Upper lobe of left lung (tissue), 6 donors: ENCODE measurements at regions not wholly inside any gene's neighbourhood (a gene's known extent, or its start where the extent isn't known, plus 50 kb on each side); places are given as distances from the start of the nearest gene placed in this dataset.

Experiments
- ATAC-seq, 2 donors: fragments of 200-7000 bp; cut with Tn5 transposase; one replicate each; pipeline ENCODE4 v1.9.1; 2022; ENCODE audit warnings: mild to moderate bottlenecking in 2 of 2, moderate library complexity in 2 of 2; ENCODE audit not compliant: low FRiP score in 2 of 2
- DNase-seq, 2 donors: peaks; one replicate each; pipeline ENCODE4 v3.0.0-alpha.2; 2019 to 2020
- H3K27ac ChIP-seq, 4 donors: fragments of 200-600 bp; sonication (generic); one replicate each; pipeline ENCODE4 v1.5.1; 2016 to 2019
- H3K27me3 ChIP-seq, 4 donors: fragments of 200-600 bp; sonication (generic); one replicate each; pipeline ENCODE4 v1.5.1; 2017 to 2019
- H3K36me3 ChIP-seq, 4 donors: fragments of 200-600 bp; sonication (generic); one replicate each; pipeline ENCODE4 v1.5.1; 2016 to 2019
- H3K4me1 ChIP-seq, 4 donors: fragments of 200-600 bp; sonication (generic); one replicate each; pipeline ENCODE4 v1.5.1; 2018 to 2019
- H3K4me3 ChIP-seq, 4 donors: fragments of 200-600 bp; sonication (generic); one replicate each; pipeline ENCODE4 v1.5.1; 2017 to 2019; ENCODE audit warnings: mild to moderate bottlenecking in 2 of 4, moderate library complexity in 1 of 4
- H3K9me3 ChIP-seq, 4 donors: fragments of 200-600 bp; sonication (generic); one replicate each; pipeline ENCODE4 v1.5.1; 2018 to 2019
- EP300 ChIP-seq, 4 donors: sonication (generic); formaldehyde crosslinking; IDR thresholded peaks; one replicate each; pipeline ENCODE4 v1.5.1; 2017; ENCODE audit warnings: antibody characterized with exemption in 4 of 4, control low read depth in 2 of 4
- POLR2A ChIP-seq, 4 donors: fragments of 450-650 bp; IDR thresholded peaks; one replicate each; pipeline ENCODE4 v1.5.1; 2016 to 2017; ENCODE audit warnings: antibody characterized with exemption in 4 of 4, mild to moderate bottlenecking in 2 of 4
- POLR2AphosphoS5 ChIP-seq, 2 donors: sonication (generic); formaldehyde crosslinking; IDR thresholded peaks; one replicate each; pipeline ENCODE4 v1.5.1; 2017; ENCODE audit warnings: antibody characterized with exemption in 2 of 2
- WGBS, 2 donors: methylation state at CpG; one replicate each; pipeline ENCODE4 v1.1.5; 2017 to 2018; 5-methylcytosine and 5-hydroxymethylcytosine counted together
- TF ChIP-seq, protein P1 (sequence below), 6 experiments: fragments of 450-650 bp in 4 of 6; fragments of 200-600 bp in 2 of 6; sonication (generic) in 2 of 6; IDR thresholded peaks; one replicate each; pipeline ENCODE4 v1.5.1; 2016 to 2019; ENCODE audit warnings: antibody characterized with exemption in 6 of 6
- donor health status: DM: no; HTN: no; CAD: no; lungs with moderate emphysema.
- donor health status: DM: no; HTN: yes; CAD: no; lungs with severe emphysema.

DNA sequence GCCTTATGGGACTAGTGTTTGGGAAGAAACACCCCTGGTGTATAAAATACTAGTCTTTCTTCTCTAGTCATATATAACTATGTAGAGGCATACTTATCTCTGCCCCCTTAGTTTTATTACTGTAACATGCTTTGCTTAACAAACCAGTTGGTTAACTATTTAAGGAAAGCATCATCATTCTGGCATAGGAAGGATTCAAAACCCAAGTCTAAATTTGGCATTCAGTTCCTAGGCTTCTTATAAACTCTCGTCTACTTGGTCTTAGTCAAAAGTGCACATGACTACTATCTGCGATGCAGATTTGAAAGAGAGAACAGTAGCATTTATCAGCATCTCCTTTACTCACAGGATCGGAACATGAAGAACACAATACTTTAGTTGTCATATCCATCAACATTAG, 111.3 kb downstream of the MFAP3L start:
- WGBS, 2 donors: 92 to 95% methylated on average over 3 of the region's 3 CpGs

DNA sequence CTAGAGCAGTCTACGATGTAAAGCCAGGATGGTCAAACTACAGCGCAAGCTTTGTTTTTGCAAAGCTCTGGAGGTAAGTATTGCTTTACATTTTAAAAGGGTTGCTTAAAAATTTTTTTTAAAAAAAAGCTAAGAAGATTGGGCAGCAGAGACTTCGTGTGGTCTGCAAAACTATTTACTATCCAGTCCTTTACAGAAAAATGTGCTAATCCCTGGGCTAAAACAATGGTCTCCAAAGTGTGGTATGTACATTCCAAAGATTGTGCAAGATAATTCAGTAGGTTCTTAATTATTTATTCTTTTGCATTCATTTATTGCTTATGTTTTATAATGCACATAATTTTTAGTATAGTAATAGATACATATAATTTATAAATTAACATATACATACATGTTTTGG, 113.2 kb downstream of the MFAP3L start:
- 78 to 85% methylated on average over 3 of the region's 3 CpGs for WGBS, 2 donors
- TF ChIP-seq EP300 (IDR thresholded peaks at IDR 0.05) (no peak), POLR2AphosphoS5 (IDR thresholded peaks at IDR 0.05) (no peak), POLR2A (IDR thresholded peaks at IDR 0.05) (no peak)
- TF ChIP-seq, protein P1, sequence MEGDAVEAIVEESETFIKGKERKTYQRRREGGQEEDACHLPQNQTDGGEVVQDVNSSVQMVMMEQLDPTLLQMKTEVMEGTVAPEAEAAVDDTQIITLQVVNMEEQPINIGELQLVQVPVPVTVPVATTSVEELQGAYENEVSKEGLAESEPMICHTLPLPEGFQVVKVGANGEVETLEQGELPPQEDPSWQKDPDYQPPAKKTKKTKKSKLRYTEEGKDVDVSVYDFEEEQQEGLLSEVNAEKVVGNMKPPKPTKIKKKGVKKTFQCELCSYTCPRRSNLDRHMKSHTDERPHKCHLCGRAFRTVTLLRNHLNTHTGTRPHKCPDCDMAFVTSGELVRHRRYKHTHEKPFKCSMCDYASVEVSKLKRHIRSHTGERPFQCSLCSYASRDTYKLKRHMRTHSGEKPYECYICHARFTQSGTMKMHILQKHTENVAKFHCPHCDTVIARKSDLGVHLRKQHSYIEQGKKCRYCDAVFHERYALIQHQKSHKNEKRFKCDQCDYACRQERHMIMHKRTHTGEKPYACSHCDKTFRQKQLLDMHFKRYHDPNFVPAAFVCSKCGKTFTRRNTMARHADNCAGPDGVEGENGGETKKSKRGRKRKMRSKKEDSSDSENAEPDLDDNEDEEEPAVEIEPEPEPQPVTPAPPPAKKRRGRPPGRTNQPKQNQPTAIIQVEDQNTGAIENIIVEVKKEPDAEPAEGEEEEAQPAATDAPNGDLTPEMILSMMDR (IDR thresholded peaks at IDR 0.05): no peak
- Histone ChIP-seq H3K4me1 (no peaks in the 10 kb centered on the region), H3K4me3 (no peak overlapping the region), H3K36me3 (no peaks in the 10 kb centered on the region), H3K27me3 (no peaks in the 10 kb centered on the region), H3K9me3 (peaks cover 0 to 16% (median 4%) of the 10 kb centered on the region in 4 donors), H3K27ac (no peak overlapping the region)
- DNase-seq (no peak), ATAC-seq (no peak)

More for the DNA sequence above, 111.3 kb downstream of the MFAP3L start:
- no peaks in the 10 kb centered on the region for H3K36me3 ChIP-seq
- H3K27me3 ChIP-seq: no peaks in the 10 kb centered on the region
- no peak for ATAC-seq
- no peak for TF ChIP-seq POLR2AphosphoS5 (IDR thresholded peaks at IDR 0.05)
- TF ChIP-seq POLR2A (IDR thresholded peaks at IDR 0.05): no peak
- TF ChIP-seq EP300 (IDR thresholded peaks at IDR 0.05): no peak
- TF ChIP-seq, protein P1 (IDR thresholded peaks at IDR 0.05): no peak
- no peaks in the 10 kb centered on the region for H3K4me1 ChIP-seq
- no peak for DNase-seq
- no peak overlapping the region for H3K27ac ChIP-seq
- no peak overlapping the region for H3K4me3 ChIP-seq
- H3K9me3 ChIP-seq: peaks cover 0 to 16% (median 4%) of the 10 kb centered on the region in 4 donors

DNA sequence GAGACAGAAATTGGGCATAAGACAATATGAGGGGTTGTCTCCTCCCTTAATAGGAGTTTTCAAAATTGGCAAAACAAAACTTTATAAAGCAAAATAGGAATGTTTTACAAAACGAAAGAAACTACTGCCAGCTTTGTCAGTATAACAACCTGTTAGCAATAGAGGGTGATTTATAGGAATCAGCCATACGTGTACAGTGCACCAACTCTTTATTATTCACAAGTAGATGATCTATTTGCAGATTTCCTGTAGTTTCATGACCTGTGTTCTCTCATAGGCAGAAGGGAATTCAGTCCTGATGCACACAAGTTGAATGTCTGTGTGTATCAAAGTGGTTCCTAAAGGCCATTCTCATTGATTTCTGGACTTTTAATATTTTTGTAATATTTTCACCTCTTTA, 116.3 kb downstream of the MFAP3L start:
- WGBS, 2 donors: 59 to 65% methylated on average over 2 of the region's 2 CpGs
- Histone ChIP-seq H3K4me3 (no peak overlapping the region), H3K27ac (no peak overlapping the region), H3K36me3 (no peaks in the 10 kb centered on the region), H3K9me3 (no peaks in the 10 kb centered on the region), H3K27me3 (no peaks in the 10 kb centered on the region), H3K4me1 (no peaks in the 10 kb centered on the region)
- DNase-seq (no peak), ATAC-seq (no peak)
- TF ChIP-seq POLR2A (IDR thresholded peaks at IDR 0.05) (no peak), POLR2AphosphoS5 (IDR thresholded peaks at IDR 0.05) (no peak), EP300 (IDR thresholded peaks at IDR 0.05) (no peak)
- TF ChIP-seq, protein P1 (IDR thresholded peaks at IDR 0.05): no peak

DNA sequence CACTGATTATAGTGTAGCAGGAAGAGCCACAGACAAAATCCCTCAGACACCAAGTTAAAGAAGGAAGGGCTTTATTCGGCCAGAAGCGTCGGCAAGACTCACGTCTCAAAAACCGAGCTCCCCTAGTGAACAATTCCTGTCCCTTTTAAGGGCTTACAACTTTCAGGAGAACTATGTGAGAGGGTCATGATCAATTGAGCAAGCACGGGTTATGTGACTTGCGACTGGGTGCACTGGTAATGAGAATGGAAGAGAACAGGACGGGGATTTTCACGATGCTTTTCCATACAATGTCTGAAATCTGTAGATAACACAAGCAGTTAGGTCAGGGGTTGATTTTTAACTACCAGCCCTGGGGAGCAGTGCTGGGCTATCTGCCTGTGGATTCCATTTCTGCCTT, 116.7 kb downstream of the MFAP3L start:
- no peaks in the 10 kb centered on the region for H3K36me3 ChIP-seq
- DNase-seq (no peak), ATAC-seq (no peak)
- no peaks in the 10 kb centered on the region for H3K27me3 ChIP-seq
- no peak overlapping the region for H3K4me3 ChIP-seq
- no peak overlapping the region for H3K27ac ChIP-seq
- TF ChIP-seq, protein P1 (IDR thresholded peaks at IDR 0.05): no peak
- TF ChIP-seq POLR2A (IDR thresholded peaks at IDR 0.05) (no peak), EP300 (IDR thresholded peaks at IDR 0.05) (no peak), POLR2AphosphoS5 (IDR thresholded peaks at IDR 0.05) (no peak)
- WGBS, 2 donors: 82 to 88% methylated on average over 9 of the region's 9 CpGs
- H3K4me1 ChIP-seq: no peaks in the 10 kb centered on the region
- no peaks in the 10 kb centered on the region for H3K9me3 ChIP-seq

DNA sequence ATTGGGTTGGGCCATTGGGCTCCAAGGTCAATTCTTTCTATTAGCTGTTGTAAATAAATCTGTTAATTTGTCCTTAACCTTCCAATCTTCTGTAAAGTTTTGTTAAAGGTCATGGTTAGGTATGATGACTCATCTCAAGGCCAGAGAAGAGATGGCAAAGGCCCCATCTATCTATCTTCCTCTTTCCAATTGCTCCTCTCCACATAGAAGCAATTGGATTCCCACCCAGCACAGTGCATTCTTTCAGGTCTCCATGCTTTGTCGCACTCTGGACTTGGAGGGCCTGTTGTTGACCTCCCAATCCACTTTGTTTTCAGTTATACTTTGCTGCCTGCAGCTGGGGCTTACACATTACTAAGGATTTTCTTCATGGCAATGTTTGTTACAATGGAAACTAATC, 118.5 kb downstream of the MFAP3L start:
- TF ChIP-seq EP300 (IDR thresholded peaks at IDR 0.05): no peak
- TF ChIP-seq, protein P1 (IDR thresholded peaks at IDR 0.05): no peak
- TF ChIP-seq POLR2AphosphoS5 (IDR thresholded peaks at IDR 0.05): no peak
- TF ChIP-seq POLR2A (IDR thresholded peaks at IDR 0.05): no peak

More for the DNA sequence above, 118.5 kb downstream of the MFAP3L start:
- no peak for ATAC-seq
- no peaks in the 10 kb centered on the region for H3K27me3 ChIP-seq
- no peaks in the 10 kb centered on the region for H3K9me3 ChIP-seq
- H3K36me3 ChIP-seq: no peaks in the 10 kb centered on the region
- H3K4me1 ChIP-seq: no peaks in the 10 kb centered on the region
- WGBS, 2 donors: 93 to 94% methylated on average over 1 of the region's 1 CpG
- H3K4me3 ChIP-seq: no peak overlapping the region
- DNase-seq: no peak
- H3K27ac ChIP-seq: no peak overlapping the region
